ENCODE measurements at regions not wholly inside any gene's neighbourhood (a gene's known extent, or its start where the extent isn't known, plus 50 kb on each side); places are given as distances from the start of the nearest gene placed in this dataset.

DNA sequence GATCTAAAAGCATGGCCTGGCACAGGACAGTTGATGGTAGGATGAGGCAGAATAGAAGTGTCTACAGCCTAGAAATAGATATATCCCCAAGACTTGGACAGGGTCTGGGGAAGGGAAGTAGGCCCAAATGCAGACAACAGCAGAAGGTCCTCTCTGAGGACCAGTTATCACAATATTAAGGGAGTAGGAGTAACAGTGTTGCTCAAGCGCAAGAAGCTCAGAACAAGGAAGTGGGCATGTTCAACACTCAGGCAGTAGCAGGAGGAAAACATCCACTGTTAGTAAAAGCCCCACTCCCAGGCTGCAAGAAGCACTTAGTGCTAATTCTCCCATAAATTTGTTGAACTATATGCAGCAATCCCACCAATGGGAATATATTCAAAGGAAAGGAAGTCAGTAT lies 314.7 kb downstream of the METTL4 start:
- TF ChIP-seq ZFX (IDR thresholded peaks at IDR 0.05; ENCODE audit: borderline replicate concordance): no peak
- TF ChIP-seq, protein P1, sequence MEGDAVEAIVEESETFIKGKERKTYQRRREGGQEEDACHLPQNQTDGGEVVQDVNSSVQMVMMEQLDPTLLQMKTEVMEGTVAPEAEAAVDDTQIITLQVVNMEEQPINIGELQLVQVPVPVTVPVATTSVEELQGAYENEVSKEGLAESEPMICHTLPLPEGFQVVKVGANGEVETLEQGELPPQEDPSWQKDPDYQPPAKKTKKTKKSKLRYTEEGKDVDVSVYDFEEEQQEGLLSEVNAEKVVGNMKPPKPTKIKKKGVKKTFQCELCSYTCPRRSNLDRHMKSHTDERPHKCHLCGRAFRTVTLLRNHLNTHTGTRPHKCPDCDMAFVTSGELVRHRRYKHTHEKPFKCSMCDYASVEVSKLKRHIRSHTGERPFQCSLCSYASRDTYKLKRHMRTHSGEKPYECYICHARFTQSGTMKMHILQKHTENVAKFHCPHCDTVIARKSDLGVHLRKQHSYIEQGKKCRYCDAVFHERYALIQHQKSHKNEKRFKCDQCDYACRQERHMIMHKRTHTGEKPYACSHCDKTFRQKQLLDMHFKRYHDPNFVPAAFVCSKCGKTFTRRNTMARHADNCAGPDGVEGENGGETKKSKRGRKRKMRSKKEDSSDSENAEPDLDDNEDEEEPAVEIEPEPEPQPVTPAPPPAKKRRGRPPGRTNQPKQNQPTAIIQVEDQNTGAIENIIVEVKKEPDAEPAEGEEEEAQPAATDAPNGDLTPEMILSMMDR (IDR thresholded peaks at IDR 0.05): no peak
- no peak overlapping the region for H3K27ac ChIP-seq

DNA sequence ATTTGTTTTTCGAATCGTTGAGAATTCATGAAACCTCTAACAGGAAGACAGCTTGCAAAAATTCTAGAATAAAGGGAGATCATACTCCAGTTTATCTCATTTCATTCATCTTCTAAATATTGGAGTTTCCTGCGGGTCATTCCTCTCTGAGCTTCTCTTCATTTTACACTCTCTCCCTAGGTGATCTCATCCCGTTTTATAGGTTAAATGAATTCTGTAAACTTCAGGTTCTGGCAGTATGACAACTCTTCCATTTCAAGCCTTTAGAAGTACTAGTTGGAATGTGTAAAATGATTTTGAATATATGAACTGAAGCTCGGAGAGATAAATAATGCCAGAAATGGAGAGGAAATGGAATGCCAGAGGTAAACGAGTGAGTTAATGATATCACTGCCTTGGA lies 312.4 kb downstream of the METTL4 start:
- no peak for TF ChIP-seq ZFX (IDR thresholded peaks at IDR 0.05; ENCODE audit: borderline replicate concordance)
- TF ChIP-seq, protein P1 (IDR thresholded peaks at IDR 0.05): no peak
- peak overlapping the region; percentile 92 for H3K27ac ChIP-seq

DNA sequence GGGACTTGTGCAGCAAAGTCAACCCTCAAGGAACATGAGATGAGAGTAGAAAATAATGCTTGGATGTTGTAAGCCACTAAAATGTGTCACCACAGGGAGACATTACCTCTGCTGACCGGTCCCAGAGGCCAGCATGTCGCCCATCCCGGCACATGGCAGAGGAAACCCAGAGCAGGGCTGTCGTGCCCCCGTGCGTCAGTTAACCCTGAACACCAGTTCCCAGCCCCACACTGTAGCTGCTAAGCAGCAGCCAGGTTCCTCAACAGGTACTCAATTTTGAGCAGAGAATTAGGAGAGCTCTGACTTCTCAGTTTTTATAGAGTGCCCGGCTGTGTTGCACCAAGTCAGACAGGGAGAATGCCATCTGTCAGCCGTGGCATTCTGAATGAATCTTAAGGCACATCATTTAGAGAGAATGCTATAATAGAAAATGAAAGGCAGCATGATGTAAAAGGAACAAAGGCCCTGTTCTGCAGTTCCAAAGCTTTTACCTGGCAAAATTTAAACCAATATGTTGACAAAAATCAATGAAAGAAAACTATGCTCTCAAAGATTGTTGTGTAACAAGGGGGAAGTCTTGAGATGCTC lies 307.9 kb downstream of the METTL4 start:
- TF ChIP-seq, protein P1 (IDR thresholded peaks at IDR 0.05): no peak
- TF ChIP-seq ZFX (IDR thresholded peaks at IDR 0.05; ENCODE audit: borderline replicate concordance): no peak

DNA sequence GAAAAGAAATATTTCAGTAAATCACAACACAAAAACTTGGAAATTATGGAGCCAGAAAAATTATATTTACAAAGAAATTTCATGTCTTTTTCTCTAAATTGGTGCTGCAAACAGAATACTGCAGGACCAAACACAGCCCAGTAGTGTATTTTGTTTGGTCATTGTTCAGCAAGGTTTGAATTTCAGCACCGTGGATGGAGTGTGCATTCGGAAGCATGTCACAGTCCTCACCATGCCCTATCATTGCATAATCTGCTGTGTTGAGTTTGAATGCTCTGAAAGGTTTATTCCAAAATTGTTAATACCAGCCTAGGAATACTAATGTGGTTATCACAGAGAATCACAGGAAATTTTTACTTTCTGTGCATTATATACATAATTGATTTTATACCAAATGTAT lies 296.7 kb downstream of the METTL4 start:
- TF ChIP-seq, protein P1 (IDR thresholded peaks at IDR 0.05): no peak
- no peak for TF ChIP-seq ZFX (IDR thresholded peaks at IDR 0.05; ENCODE audit: borderline replicate concordance)
- no peak overlapping the region for H3K27ac ChIP-seq

More for the DNA sequence above, 307.9 kb downstream of the METTL4 start:
- no peak overlapping the region for H3K27ac ChIP-seq

DNA sequence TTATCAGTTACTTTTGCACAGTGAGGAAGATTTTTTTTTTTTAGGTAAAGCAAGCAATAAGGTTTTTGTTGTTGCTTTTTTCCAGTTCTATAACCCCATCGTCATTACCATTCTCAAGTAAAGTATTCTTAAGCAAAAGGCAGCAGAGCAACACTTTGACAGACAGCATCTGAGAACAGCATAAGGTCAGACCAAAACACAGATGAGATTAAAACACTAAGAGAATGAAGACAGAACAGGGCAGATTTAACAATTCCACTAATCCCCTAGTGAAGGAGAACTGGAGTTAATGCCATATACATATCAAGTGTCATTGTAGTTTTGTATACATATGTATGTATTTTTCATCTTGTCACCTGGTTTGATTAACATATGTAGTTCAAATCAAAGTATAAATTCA lies 290.2 kb downstream of the METTL4 start:
- no peak overlapping the region for H3K27ac ChIP-seq
- TF ChIP-seq, protein P1 (IDR thresholded peaks at IDR 0.05): no peak
- TF ChIP-seq ZFX (IDR thresholded peaks at IDR 0.05; ENCODE audit: borderline replicate concordance): no peak

DNA sequence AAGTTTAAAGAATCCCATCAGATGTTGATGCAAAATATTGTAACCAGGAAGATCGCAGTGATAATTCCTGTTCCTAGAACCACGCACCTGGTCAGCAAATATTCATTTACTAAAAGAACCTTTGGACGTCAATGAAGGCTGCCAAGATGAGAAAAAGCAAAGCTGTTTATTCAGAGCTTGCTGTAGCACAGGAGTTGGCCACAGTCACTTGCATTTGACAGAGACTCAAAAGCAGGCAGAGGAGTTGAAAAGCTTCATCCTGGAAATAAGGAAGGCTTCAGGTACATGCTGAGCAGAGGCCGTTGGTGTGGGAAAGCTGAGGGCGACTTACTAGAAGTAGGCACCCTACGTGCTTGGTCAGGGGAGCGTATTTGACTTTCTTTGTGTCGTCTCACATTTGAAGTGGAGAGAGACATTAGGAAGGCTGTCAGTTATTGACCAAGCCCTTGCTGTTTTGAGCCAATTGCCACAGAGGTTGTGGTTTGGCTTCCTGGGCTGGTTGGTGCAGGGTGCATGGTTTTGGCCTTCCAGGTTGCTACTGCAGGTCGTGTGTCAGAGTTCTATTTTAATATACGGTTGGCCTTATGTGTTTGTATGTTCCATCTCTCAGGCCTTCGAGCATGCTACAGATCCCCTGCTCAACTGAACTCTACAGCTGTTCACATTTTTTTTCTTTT lies 289.6 kb downstream of the METTL4 start:
- TF ChIP-seq, protein P1 (IDR thresholded peaks at IDR 0.05): no peak
- TF ChIP-seq ZFX (IDR thresholded peaks at IDR 0.05; ENCODE audit: borderline replicate concordance): no peak
- H3K27ac ChIP-seq: no peak overlapping the region

DNA sequence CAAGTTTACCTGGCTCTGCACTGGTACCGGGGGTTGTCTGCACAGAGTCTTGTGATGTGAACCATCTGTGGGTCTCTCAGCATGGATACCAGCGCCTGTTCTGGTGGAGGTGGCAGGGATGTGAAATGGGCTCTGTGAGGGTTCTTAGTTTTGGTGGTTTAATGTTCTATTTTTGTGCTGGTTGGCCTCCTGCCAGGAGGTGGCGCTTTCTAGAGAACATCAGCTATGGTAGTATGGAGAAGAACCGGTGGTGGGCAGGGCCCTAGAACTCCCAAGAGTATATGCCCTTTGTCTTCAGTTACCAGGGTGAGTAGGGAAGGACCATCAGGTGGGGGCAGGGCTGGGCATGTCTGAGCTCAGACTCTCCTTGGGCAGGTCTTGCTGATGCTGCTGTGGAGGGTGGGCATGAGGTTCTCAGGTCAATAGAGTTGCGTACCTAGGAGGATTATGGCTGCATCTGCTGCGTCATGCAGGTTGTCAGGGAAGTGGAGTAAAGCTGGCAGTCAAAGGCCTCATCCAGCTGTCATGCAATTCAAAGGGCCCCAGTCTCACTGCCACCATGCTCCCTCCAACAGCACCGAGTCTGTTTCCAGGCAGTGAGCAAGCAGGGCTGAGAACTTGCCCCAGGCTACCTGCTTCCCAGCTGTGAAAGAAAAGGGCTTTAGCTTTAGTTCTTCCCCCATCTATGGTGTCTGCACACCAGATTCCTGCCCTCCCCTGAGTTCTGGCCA lies 278.0 kb downstream of the METTL4 start:
- no peak overlapping the region for H3K27ac ChIP-seq
- no peak for TF ChIP-seq ZFX (IDR thresholded peaks at IDR 0.05; ENCODE audit: borderline replicate concordance)
- TF ChIP-seq, protein P1 (IDR thresholded peaks at IDR 0.05): peak; percentile 17; the same call in 1 of the 2 replicates

Data from 22Rv1 (cell line).